Erythroblast (primary cell): ENCODE measurements at regions not wholly inside any gene's neighbourhood (a gene's known extent, or its start where the extent isn't known, plus 50 kb on each side); places are given as distances from the start of the nearest gene placed in this dataset.
"Not testable (repeated sequence)": the region's sequence is repeated elsewhere in the genome, so short reads cannot be mapped to it uniquely, and the experiment has no call there.

Experiments used
- DNase-seq, 2 experiments: peaks; one replicate each; lab custom pipeline; 2025; lab: John Stamatoyannopoulos, UW
- GATA1 ChIP-seq: IDR thresholded peaks from 2 replicates; pipeline ENCODE4 v1.6.1; 2011; ENCODE audit warnings: low read depth, mild to moderate bottlenecking, control low read depth, low read length, moderate library complexity
- POLR2A ChIP-seq: IDR thresholded peaks from 2 replicates; pipeline ENCODE4 v1.6.1; 2011; ENCODE audit warnings: mild to moderate bottlenecking, low read length

DNA sequence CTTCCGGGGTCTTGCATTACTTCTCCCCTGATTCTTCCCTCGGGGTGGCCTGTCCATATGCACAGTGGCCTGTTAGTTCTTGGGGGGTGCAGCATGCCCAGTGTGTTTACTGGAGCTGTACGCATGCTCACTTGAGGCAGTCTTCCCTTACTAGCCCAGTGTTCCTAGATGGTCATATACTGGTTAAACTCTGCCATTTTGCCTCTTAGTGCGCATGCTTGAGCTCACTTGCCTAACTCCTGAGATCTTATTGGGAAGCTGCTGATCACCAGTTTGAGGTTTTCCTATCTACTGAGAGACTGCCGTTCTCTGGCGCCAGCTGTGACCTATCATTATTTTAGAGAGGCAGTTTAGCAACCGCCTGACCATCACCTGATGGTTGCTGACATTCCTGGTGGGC, 571.2 kb downstream of the ADCYAP1 start:
- no peak for DNase-seq
- TF ChIP-seq POLR2A (no peak), GATA1 (no peak)

DNA sequence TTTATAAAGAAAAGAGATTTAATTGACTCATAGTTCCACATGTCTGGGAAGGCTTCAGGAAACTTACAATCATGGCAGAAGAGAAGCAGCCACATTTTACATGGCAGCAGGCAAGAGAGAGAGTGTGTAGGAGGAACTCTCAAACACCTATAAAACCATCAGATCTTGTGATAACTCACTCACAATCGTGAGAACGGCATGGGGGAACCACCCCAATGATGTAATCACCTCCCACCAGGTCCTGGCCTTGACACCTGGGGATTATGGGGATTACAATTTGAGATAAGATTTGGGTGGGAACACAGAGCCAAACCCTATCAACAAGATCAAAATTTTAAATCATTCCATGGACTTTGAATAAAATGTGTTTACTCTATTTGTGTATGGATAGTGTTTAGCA, 575.6 kb downstream of the ADCYAP1 start:
- TF ChIP-seq POLR2A (no peak), GATA1 (no peak)
- no peak for DNase-seq

DNA sequence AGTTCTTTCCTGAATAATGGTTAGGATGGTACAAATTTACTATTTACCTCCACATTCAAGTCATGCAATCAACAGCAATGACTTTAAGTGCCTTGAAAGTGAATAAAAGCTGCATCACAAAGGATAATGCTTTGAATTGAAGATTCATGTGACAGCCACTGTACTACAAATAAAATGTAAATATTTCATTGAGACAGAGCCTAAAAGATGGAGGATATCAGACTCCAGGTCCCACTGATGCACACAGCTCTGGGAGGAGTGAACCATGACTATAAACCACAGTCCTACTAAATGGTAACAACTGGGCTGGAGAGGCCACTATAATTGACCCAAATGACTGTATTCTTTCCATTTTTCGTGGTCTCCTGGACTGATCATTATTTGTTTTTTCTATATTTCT, 576.9 kb downstream of the ADCYAP1 start:
- no peak for TF ChIP-seq POLR2A
- DNase-seq, result no peak

DNA sequence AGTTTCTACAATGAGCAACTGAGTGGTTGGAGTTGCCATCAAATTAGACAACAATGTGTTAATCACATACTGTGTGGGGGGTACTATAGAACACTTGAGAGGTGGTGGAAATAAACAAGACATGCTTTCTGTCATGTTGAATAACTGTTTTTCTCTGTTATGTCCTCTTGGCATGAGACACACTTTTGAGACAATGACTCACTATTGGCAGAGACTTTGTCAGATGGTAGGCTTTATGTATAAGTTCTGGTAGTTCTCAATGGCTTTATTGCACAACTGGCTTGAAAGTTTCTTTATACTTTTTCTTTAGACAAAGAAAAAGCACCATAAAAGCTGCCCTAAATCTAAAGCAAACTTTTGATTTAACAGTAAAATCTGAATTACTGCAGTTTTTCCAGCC, 578.7 kb downstream of the ADCYAP1 start:
- no peak for DNase-seq
- TF ChIP-seq GATA1 (no peak), POLR2A (no peak)

DNA sequence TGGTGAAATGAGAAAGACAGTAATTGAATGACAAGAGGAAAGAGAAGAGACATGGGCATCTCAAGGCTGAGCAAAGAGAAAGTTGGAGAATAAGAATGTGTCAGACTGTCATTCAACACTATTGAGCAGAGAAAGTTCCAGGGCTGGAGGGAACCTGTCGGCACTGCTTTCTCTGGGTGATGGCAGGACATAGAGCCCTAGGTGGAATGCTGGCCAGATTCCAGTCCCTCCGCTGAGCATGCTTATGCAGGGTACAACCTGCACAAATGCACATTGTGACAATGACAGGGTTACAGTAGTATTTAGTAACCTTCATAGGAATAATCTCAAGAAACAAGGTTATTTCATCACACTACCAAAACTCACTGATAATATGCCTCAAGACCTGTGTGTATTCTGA, 582.8 kb downstream of the ADCYAP1 start:
- no peak for DNase-seq
- TF ChIP-seq POLR2A (no peak), GATA1 (no peak)

DNA sequence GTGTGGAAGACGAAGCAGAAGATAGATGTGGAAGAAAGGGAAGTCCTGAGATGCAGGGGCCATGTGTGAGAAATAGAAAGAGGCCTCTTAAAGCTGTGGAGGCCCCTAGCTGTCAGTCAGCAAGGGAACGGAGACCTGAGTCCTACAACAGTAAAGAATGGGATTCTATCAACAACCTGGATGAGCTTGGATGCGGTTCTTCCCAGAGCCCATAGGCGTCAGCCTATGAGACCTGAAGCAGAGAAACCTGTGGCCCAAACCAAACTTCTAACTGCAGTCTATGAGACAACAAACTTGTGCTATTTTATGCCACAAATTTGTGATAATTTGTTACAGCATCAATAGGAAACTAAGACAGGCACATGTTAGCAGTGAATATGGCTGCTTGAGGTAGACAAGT, 583.7 kb downstream of the ADCYAP1 start:
- TF ChIP-seq POLR2A (no peak), GATA1 (no peak)
- no peak for DNase-seq

DNA sequence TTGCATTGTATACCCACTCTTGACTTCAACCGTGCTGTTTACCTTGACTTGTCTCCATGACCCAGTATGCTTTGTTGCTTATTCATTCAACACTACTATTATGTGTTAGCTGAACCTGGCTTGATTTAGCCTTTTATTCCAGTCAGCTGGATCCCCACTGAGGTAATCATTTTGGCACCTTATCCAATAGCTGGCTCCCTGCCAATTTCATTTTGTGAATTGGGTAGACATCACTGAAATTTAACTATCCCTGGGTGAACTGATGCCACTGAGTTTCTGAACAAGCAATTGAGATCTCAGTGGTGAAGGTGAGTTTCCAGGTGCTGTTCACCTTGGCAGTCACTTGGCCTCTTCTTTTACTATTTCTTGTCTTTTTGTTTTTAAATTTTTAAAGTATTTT, 584.3 kb downstream of the ADCYAP1 start:
- TF ChIP-seq GATA1 (no peak), POLR2A (no peak)
- DNase-seq, result no peak

DNA sequence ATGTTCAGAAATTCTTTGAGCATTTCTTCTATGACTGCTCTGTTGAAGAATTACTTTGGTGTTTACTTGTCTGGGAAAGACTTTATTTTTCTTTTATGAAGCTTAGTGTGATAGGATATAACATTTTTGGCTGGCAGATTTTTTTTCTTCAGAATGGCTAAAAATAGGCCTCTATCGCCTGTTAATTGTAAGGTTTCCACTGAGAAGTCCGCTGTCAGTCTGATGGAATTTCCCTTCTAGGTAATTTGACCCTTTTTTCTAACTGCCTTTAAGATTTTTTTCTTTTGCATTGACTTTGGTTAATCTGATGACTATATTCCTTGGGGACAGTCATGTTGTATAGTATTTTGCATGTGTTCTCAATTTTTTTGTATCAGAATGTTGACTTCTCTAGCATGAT, 590.7 kb downstream of the ADCYAP1 start:
- TF ChIP-seq POLR2A, result no peak
- no peak for DNase-seq

DNA sequence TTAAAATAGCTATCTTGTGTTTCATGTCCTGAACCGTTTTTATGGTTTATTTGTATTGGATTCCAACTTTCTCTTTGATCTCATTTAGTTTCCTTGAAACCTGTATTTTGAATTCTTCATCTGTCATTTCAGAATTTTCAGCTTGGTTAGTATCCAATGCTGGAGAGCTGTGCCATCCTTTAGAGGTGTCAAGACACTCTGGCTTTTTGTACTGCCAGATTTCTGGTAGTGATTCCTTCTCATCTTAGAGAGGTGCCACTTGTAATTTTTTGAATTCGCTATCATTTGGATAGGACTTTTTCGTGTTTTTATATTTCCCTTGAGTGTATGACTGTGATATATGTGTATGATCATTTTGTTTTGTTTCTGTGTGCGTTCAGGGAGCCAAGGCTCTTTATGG, 591.4 kb downstream of the ADCYAP1 start:
- TF ChIP-seq POLR2A (no peak), GATA1 (no peak)
- no peak for DNase-seq

DNA sequence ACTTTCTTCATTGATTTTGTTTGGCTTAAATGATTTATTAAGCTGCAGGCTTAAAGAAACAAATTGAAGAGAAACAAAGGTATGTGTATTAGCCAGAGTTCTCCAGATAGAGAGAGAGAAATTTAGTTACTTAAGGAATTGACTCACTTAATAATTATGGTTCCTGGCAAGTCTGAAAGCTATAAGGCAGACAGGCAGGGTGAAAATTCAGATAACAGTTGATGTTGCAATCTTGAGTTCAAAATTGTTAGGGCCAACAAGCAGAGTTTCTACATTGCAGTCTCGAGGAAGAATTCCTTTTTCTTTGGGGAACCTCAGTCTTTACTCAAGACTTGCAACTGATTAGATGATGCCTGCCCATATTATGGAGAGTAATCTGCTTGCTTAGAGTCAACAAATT, 593.5 kb downstream of the ADCYAP1 start:
- no peak for DNase-seq

DNA sequence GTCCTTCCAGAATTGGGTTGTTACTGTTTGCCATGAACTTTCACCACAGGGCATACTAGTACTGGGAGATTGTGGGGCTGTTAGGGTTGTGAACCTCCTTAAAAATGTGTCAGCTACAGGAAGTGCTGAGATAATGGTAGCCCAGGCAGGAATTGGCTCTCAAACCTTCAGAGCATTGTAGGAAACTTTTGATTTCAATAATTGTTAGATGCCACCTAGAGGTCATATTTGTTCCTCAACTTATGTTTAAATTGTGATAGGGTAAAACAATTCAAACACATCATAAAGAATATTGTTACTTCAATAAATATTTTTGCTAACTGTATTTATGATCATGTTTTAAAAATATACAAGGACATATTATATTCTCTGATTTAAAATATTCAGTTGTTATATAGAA, 594.6 kb downstream of the ADCYAP1 start:
- DNase-seq, result no peak

More for the DNA sequence above, 593.5 kb downstream of the ADCYAP1 start:
- TF ChIP-seq GATA1 (no peak), POLR2A (no peak)

DNA sequence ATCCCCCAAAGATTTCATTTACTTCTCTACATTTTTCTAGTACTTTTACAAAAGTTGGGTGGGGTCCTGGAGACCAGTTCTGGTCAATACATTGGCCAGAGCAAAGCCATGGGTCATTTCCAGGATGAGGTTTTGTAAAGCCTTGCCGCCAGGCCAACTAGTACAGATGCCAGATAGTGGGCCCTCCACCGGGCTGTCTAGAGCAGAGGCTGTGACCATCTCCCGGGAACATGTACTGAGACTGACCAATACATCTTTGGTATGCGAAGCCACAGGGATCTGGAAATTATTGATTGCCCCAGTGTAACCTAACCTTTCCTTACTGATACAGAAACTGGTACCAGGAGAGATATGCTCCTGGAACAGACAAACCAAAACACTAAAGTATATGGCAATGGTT, 599.2 kb downstream of the ADCYAP1 start:
- TF ChIP-seq POLR2A (no peak), GATA1 (no peak)
- DNase-seq, result no peak

More for the DNA sequence above, 594.6 kb downstream of the ADCYAP1 start:
- TF ChIP-seq GATA1 (no peak), POLR2A (no peak)

DNA sequence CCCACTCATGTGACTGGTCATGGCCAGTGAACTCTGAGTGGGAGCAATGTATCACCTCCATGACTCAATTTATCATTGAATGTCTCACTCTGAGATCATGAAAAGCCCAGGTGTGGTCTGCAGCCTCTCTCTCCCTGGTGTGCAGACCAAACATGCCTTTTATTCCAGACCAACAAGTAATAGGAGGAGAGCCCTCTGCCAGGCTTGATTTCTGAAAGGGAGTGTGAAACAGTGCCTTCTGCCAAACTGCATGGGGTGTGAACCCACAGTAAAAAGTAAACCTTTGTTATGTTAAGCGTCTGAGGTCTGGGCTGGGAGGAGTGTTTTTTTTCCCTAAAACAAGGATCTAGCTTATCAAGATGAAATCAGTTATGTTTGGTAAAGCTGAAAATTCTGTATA, 601.2 kb downstream of the ADCYAP1 start:
- DNase-seq, result no peak
- no peak for TF ChIP-seq GATA1
- no peak for TF ChIP-seq POLR2A

DNA sequence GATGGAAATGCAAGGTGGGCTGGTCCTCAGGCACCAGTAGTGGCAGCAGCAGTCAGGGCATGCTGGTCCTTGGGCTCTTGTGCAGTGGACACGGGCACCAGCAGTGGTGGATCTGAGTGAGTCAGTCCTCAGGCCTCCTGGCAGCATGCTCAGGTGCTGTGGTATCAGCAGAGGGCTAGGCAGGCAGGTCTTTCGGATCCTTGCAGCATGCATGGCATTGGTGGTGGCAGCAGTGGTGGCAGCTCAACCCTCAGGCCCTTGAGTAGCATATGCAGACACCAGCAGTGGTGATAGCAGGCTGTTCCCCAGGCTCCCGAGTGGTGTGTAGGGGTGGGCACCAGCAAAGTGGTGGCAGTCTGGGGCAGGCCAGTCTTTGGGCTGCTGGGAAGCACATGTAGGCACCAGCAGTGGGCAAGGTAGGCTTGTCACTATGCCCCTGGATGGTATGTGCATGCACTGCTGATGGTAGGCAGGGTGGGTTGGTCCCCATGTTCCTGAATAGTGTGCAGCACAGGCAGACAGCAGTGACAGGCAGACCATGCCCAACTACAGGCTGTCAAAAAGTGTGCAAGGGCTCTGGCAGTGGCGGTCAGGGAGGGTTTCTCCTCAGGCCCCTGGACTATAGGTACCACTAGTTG, 606.0 kb downstream of the ADCYAP1 start:
- no peak for TF ChIP-seq POLR2A
- no peak for TF ChIP-seq GATA1
- no peak for DNase-seq

DNA sequence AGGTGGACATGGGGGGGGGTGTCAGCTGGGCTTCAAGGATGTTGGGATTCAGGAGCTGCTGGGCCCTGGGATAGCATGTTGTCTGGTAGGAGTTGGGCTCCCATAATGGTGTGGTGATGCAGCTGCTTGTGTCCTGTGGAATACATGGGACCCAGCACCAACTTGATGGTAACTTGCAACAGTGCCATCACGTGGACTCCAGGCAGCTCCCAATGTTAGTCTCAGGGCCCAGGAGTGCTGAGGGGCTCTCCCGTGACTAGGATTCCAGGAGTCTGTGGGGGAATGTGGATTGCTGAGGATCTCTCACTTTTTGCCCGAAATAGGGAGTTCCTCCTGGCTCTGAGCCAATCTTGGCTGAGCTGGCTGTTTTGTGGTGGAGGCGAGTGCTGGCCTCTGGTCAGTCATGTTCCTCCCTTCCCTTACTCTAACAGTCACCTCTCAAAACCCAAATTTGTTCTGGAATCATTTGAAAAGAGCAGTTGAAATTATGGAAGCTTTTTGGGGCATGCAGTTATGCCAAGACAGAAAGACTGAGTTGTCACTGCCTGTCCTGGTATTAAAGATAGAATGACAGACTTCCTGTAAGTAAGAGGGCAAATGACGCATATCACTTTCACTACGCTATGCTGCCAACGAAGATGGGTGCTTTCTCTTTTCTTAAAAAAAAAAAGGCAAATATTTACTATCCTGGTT, 607.1 kb downstream of the ADCYAP1 start:
- no peak for TF ChIP-seq POLR2A
- no peak for TF ChIP-seq GATA1
- DNase-seq, result peak in 1 of 2 experiments; percentile 16

DNA sequence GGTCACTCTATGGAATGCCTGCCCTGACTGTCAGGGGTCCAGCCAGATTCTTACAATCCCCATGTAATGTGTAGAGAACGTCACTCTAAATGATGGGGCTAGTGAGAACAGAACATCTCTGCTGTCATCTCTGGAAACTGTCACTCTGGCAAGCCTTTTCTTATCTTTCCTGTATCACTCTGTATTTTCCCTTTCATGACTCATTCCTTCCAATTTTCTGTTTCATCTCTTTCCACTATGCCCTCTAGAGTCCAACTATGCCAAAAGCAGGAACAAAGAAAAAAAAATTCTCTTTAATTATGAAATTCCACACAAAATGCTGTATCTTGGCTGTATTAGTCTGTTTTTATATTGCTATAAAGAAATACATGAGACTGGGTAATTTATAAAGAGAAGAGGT, 608.8 kb downstream of the ADCYAP1 start:
- no peak for DNase-seq
- TF ChIP-seq GATA1 (no peak), POLR2A (no peak)

DNA sequence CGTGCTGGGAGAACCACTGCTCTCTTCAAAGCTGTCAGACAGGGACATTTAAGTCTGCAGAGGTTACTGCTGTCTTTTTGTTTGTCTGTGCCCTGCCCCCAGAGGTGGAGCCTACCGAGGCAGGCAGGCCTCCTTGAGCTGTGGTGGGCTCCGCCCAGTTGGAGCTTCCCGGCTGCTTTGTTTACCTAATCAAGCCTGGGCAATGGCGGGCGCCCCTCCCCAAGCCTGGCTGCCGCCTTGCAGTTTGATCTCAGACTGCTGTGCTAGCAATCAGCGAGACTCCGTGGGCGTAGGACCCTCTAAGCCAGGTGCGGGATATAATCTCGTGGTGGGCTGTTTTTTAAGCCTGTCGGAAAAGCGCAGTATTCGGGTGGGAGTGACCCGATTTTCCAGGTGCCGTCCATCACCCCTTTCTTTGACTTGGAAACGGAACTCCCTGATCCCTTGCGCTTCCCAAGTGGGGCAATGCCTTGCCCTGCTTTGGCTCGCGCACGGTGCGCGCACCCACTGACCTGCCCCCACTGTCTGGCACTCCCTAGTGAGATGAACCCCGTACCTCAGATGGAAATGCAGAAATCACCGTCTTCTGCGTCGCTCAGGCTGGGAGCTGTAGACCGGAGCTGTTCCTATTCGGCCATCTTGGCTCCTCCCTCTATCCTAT, 617.0 kb downstream of the ADCYAP1 start:
- DNase-seq, result not testable (repeated sequence)
